Calu3 (cell line): ENCODE measurements at regions not wholly inside any gene's neighbourhood (a gene's known extent, or its start where the extent isn't known, plus 50 kb on each side); places are given as distances from the start of the nearest gene placed in this dataset.

ENCODE experiments used
- BruUV-seq: library from RNA; stranded (reverse); fragments of 400-500 nt; replicated peaks from 2 replicates; lab custom pipeline; 2021; lab: Mats Ljungman, UMichigan
- CTCF ChIA-PET: fragments of 300-600 bp; sonication (Branson Sonifier 250); formaldehyde crosslinking; loops from one replicate; lab custom pipeline; 2022; ENCODE audit warnings: antibody characterized with exemption; lab: Charles Lee
- DNase-seq: peaks from one replicate; pipeline ENCODE4 v3.0.0; 2022
- H3K27ac Mint-ChIP-seq: one replicate; pipeline ENCODE4 v1.8.0; 2022; ENCODE audit warnings: mixed read lengths; ENCODE audit not compliant: unreplicated experiment
- H3K27me3 Mint-ChIP-seq: one replicate; pipeline ENCODE4 v1.8.0; 2022; ENCODE audit warnings: mixed read lengths; ENCODE audit not compliant: unreplicated experiment
- H3K36me3 Mint-ChIP-seq: one replicate; pipeline ENCODE4 v1.8.0; 2022; ENCODE audit warnings: mild to moderate bottlenecking, moderate library complexity, mixed read lengths; ENCODE audit not compliant: insufficient read depth, unreplicated experiment
- H3K4me1 Mint-ChIP-seq: one replicate; pipeline ENCODE4 v1.8.0; 2022; ENCODE audit warnings: mild to moderate bottlenecking, low read depth, mixed read lengths; ENCODE audit not compliant: unreplicated experiment
- H3K4me3 Mint-ChIP-seq: one replicate; pipeline ENCODE4 v1.8.0; 2022; ENCODE audit warnings: mild to moderate bottlenecking, low read depth, moderate library complexity, mixed read lengths; ENCODE audit not compliant: unreplicated experiment
- H3K9me3 Mint-ChIP-seq: one replicate; pipeline ENCODE4 v1.8.0; 2022; ENCODE audit warnings: low read depth, mixed read lengths; ENCODE audit not compliant: unreplicated experiment
- intact Hi-C: fragments of 100-400 bp; cut with micrococcal nuclease; formaldehyde crosslinking; loops from one replicate; pipeline ENCODE4 v1.10.0; 2022; ENCODE audit not compliant: unreplicated experiment
- TF ChIP-seq, protein P1 (sequence below): fragments of 200-600 bp; IDR thresholded peaks from one replicate; pipeline ENCODE4 v1.8.0; 2022; ENCODE audit warnings: antibody characterized with exemption; ENCODE audit not compliant: unreplicated experiment

GRCh38 chr14:83309833-83310232 lies 1776.2 kb upstream of the SEL1L start:
- CTCF ChIA-PET, result no interaction called here
- no peak for DNase-seq
- Mint-ChIP-seq H3K27me3 (no peaks in the 10 kb centered on the region), H3K36me3 (no peaks in the 10 kb centered on the region), H3K9me3 (peaks cover 7% of the 10 kb centered on the region), H3K4me1 (no peaks in the 10 kb centered on the region), H3K27ac (no peak overlapping the region), H3K4me3 (no peak overlapping the region)
- no TSS peak for BruUV-seq
- intact Hi-C loops, result no loop called here
- TF ChIP-seq, protein P1, sequence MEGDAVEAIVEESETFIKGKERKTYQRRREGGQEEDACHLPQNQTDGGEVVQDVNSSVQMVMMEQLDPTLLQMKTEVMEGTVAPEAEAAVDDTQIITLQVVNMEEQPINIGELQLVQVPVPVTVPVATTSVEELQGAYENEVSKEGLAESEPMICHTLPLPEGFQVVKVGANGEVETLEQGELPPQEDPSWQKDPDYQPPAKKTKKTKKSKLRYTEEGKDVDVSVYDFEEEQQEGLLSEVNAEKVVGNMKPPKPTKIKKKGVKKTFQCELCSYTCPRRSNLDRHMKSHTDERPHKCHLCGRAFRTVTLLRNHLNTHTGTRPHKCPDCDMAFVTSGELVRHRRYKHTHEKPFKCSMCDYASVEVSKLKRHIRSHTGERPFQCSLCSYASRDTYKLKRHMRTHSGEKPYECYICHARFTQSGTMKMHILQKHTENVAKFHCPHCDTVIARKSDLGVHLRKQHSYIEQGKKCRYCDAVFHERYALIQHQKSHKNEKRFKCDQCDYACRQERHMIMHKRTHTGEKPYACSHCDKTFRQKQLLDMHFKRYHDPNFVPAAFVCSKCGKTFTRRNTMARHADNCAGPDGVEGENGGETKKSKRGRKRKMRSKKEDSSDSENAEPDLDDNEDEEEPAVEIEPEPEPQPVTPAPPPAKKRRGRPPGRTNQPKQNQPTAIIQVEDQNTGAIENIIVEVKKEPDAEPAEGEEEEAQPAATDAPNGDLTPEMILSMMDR, result no peak

DNA sequence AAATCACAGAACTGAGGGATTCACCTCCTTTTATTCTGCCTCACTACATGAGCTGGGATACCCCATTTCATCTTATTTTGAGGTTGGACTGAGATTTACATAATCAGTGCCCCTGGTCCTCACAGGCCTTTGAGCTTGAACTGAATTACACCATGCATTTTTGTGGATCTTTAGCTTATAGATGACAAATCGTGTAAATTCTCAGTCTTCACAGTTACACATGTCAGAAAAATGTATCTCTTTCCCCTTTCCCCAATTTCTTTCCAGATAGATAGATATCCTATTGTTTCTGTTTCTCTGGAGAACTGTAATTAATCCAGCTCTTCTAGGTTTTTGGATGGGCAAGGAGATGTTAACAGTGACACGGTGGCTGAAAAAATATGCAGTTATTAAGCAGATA lies 1778.9 kb upstream of the SEL1L start:
- Mint-ChIP-seq H3K27me3 (no peaks in the 10 kb centered on the region), H3K4me3 (no peak overlapping the region), H3K36me3 (no peaks in the 10 kb centered on the region), H3K9me3 (peaks cover 10% of the 10 kb centered on the region), H3K27ac (no peak overlapping the region), H3K4me1 (no peaks in the 10 kb centered on the region)
- CTCF ChIA-PET, result no interaction called here
- no peak for DNase-seq
- intact Hi-C loops, result no loop called here
- BruUV-seq, result no TSS peak
- TF ChIP-seq, protein P1, result no peak

DNA sequence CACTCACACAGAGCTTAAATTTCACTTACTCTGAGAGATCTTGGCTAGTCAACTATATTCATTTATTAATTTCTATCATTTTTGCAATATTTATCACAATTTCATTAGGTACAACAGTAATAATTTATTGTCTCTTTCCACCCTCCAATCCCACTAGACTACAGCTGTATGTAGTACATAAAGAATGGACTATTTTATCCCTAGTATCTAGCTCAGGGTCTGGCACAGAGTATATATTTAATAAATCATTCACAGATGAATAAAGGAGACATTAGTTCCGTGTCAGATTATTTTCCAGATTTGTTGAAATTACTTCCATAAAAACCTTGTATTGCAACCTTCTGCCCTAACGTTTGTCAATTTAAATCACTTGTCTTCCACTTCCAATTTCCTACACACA lies 1781.1 kb upstream of the SEL1L start:
- H3K4me3 Mint-ChIP-seq, result no peak overlapping the region
- no peaks in the 10 kb centered on the region for H3K36me3 Mint-ChIP-seq
- no peaks in the 10 kb centered on the region for H3K27me3 Mint-ChIP-seq
- no peaks in the 10 kb centered on the region for H3K4me1 Mint-ChIP-seq
- H3K9me3 Mint-ChIP-seq, result peaks cover 10% of the 10 kb centered on the region
- TF ChIP-seq, protein P1, result no peak
- intact Hi-C loops, result no loop called here
- BruUV-seq, result no TSS peak
- H3K27ac Mint-ChIP-seq, result no peak overlapping the region
- no peak for DNase-seq
- CTCF ChIA-PET, result no interaction called here

- H3K27me3 Mint-ChIP-seq, result no peaks in the 10 kb centered on the region
- CTCF ChIA-PET, result no interaction called here
- H3K9me3 Mint-ChIP-seq, result peaks cover 6% of the 10 kb centered on the region
- BruUV-seq, result no TSS peak
- no peaks in the 10 kb centered on the region for H3K36me3 Mint-ChIP-seq
- no peak for DNase-seq
- no peak overlapping the region for H3K4me3 Mint-ChIP-seq
- intact Hi-C loops, result no loop called here
- TF ChIP-seq, protein P1, result no peak
- no peaks in the 10 kb centered on the region for H3K4me1 Mint-ChIP-seq
- no peak overlapping the region for H3K27ac Mint-ChIP-seq
Measured at GRCh38 chr14:83316356-83316755, 1782.7 kb upstream of the SEL1L start.

DNA sequence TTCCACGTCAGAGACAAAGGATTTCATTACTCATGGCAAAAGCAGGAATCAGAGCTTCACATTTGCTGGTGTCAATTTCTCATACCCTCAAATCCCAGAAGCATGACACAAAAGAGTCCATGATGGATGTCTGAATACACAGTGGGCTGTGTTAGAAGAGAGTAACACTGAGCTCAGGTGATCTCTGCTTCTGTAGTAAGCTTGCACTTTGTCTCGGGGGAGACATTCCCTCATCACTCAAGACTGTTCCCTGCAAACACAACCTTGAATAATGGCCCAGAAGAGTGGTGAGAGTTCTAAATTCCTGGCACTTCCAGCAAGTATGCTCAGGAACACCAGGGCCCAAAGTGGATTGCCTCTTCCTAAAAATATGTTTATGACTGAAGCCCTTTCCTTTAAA lies 1787.2 kb upstream of the SEL1L start:
- Mint-ChIP-seq H3K36me3 (no peaks in the 10 kb centered on the region), H3K4me1 (no peaks in the 10 kb centered on the region), H3K27ac (no peak overlapping the region), H3K9me3 (peaks cover 3% of the 10 kb centered on the region), H3K4me3 (no peak overlapping the region), H3K27me3 (no peaks in the 10 kb centered on the region)
- no TSS peak for BruUV-seq
- intact Hi-C loops, result no loop called here
- CTCF ChIA-PET, result no interaction called here
- no peak for DNase-seq
- TF ChIP-seq, protein P1, result no peak
